Upper lobe of left lung (tissue), 4 donors: ENCODE measurements at regions not wholly inside any gene's neighbourhood (a gene's known extent, or its start where the extent isn't known, plus 50 kb on each side); places are given as distances from the start of the nearest gene placed in this dataset.

Experiments
- EP300 ChIP-seq, 4 donors: sonication (generic); formaldehyde crosslinking; IDR thresholded peaks; one replicate each; pipeline ENCODE4 v1.5.1; 2017; ENCODE audit warnings: antibody characterized with exemption in 4 of 4, control low read depth in 2 of 4
- POLR2A ChIP-seq, 4 donors: fragments of 450-650 bp; IDR thresholded peaks; one replicate each; pipeline ENCODE4 v1.5.1; 2016 to 2017; ENCODE audit warnings: antibody characterized with exemption in 4 of 4, mild to moderate bottlenecking in 2 of 4
- POLR2AphosphoS5 ChIP-seq, 2 donors: sonication (generic); formaldehyde crosslinking; IDR thresholded peaks; one replicate each; pipeline ENCODE4 v1.5.1; 2017; ENCODE audit warnings: antibody characterized with exemption in 2 of 2
- TF ChIP-seq, protein P1 (sequence below), 6 experiments: fragments of 450-650 bp in 4 of 6; fragments of 200-600 bp in 2 of 6; sonication (generic) in 2 of 6; IDR thresholded peaks; one replicate each; pipeline ENCODE4 v1.5.1; 2016 to 2019; ENCODE audit warnings: antibody characterized with exemption in 6 of 6

DNA sequence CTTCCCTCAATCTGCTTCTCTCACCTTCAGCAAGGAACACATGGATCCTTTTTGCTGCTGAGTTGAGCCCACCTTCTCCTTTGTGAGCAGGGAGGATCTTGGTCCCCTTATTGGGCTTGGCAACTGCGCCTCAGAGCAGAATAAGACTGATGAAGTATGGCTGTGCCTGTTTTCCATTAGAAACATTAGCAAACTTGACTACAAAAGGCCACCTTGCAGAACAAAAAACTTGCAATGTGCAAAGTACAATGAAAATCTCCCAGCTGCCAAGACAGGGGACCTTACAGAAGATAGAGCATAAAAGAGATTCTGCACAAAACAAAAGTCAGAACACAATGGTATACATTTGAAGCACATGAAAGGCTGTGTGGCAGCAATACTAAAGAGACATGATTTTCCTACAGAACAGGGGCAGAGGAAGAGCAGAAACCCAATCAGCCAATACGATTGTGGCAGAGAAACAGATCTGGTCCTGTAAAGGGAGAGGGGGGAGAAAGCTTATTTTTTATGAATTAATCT lies 173.5 kb upstream of the SNX19 start:
- no peak for TF ChIP-seq POLR2A (IDR thresholded peaks at IDR 0.05)
- TF ChIP-seq, protein P1, sequence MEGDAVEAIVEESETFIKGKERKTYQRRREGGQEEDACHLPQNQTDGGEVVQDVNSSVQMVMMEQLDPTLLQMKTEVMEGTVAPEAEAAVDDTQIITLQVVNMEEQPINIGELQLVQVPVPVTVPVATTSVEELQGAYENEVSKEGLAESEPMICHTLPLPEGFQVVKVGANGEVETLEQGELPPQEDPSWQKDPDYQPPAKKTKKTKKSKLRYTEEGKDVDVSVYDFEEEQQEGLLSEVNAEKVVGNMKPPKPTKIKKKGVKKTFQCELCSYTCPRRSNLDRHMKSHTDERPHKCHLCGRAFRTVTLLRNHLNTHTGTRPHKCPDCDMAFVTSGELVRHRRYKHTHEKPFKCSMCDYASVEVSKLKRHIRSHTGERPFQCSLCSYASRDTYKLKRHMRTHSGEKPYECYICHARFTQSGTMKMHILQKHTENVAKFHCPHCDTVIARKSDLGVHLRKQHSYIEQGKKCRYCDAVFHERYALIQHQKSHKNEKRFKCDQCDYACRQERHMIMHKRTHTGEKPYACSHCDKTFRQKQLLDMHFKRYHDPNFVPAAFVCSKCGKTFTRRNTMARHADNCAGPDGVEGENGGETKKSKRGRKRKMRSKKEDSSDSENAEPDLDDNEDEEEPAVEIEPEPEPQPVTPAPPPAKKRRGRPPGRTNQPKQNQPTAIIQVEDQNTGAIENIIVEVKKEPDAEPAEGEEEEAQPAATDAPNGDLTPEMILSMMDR (IDR thresholded peaks at IDR 0.05), result no peak
- no peak for TF ChIP-seq EP300 (IDR thresholded peaks at IDR 0.05)
- TF ChIP-seq POLR2AphosphoS5 (IDR thresholded peaks at IDR 0.05), result no peak
